Tibial nerve (tissue), 4 donors: ENCODE measurements at regions not wholly inside any gene's neighbourhood (a gene's known extent, or its start where the extent isn't known, plus 50 kb on each side); places are given as distances from the start of the nearest gene placed in this dataset.
"Not testable (repeated sequence)": the region's sequence is repeated elsewhere in the genome, so short reads cannot be mapped to it uniquely, and the experiment has no call there.

Source experiments
- DNase-seq, 2 donors: peaks; one replicate each; pipeline ENCODE4 v3.0.0-alpha.2; 2019; ENCODE audit warnings: low spot score in 2 of 2
- H3K27ac ChIP-seq, 4 donors: fragments of 200-600 bp; sonication (generic) in 3 of 4; one replicate each; pipeline ENCODE4 v1.5.1; 2017 to 2019; ENCODE audit warnings: mild to moderate bottlenecking in 1 of 4
- H3K27me3 ChIP-seq, 2 donors: fragments of 200-600 bp; sonication (generic) in 1 of 2; one replicate each; pipeline versions ENCODE4 v1.5.1 to v1.6.0; 2017 to 2019
- H3K36me3 ChIP-seq, 3 donors: fragments of 200-600 bp; sonication (generic); one replicate each; pipeline ENCODE4 v1.5.1; 2018 to 2019
- H3K4me1 ChIP-seq, 4 donors: fragments of 200-600 bp; sonication (generic) in 3 of 4; one replicate each; pipeline ENCODE4 v1.5.1; 2017 to 2019
- H3K4me3 ChIP-seq, 4 donors: fragments of 200-600 bp; sonication (generic) in 3 of 4; one replicate each; pipeline ENCODE4 v1.5.1; 2017 to 2019; ENCODE audit warnings: mild to moderate bottlenecking in 1 of 4, moderate library complexity in 1 of 4
- H3K9me3 ChIP-seq, 4 donors: fragments of 200-600 bp; sonication (generic) in 3 of 4; one replicate each; pipeline ENCODE4 v1.5.1; 2017 to 2019
- EP300 ChIP-seq, 2 donors: sonication (generic); formaldehyde crosslinking; IDR thresholded peaks; one replicate each; pipeline ENCODE4 v1.6.1; 2017; ENCODE audit warnings: antibody characterized with exemption in 2 of 2, mild to moderate bottlenecking in 1 of 2
- POLR2A ChIP-seq, 2 donors: fragments of 450-650 bp; IDR thresholded peaks; one replicate each; pipeline ENCODE4 v1.6.1; 2017; ENCODE audit warnings: antibody characterized with exemption in 2 of 2, mild to moderate bottlenecking in 2 of 2, moderate library complexity in 2 of 2
- WGBS, 2 donors: methylation state at CpG; one replicate each; pipeline ENCODE4 v1.1.5; 2018; 5-methylcytosine and 5-hydroxymethylcytosine counted together
- TF ChIP-seq, protein P1 (sequence below), 5 experiments: fragments of 200-600 bp in 3 of 5; fragments of 450-650 bp in 2 of 5; sonication (generic) in 3 of 5; IDR thresholded peaks; one replicate each; pipeline ENCODE4 v1.5.1; 2016 to 2019; ENCODE audit warnings: antibody characterized with exemption in 5 of 5, mild to moderate bottlenecking in 3 of 5, moderate library complexity in 2 of 5

DNA sequence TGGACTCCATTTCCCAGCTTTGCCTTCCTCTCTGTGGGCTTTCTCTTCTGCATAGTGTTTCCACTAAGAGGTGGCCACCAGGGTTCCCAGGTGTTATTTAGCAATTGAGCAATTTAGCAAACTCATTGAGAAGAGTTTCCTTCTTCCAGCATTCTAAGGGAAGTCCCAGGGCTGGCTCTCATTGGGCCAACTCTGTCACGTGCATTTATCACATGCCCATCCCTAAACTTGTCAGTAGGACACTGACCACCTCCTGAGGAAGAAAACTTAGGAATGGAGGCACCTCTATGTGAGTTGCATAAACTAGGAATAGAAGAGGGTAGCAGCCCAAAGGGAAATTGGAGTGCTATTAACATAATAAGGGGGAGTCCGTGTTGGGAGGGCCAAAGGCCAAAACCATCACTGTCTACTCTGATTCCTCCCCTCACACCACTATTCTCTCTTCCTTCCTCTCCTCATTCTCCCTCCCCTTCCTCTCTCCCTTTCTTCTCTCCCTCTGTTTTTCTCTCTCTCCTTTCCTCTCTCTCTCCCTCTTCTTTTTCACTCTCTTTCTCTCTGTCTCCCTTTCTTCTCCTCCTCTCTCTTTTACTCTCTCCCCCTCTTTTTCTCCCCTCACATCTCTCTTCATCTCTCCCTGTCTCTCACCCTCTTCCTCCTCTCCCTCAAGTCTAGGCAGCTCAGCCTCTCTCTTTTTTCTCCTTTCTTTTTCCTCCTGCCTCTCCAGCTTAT is 213.4 kb downstream of the PALM2AKAP2 start:
- no peak for DNase-seq
- H3K4me1 ChIP-seq, result no peaks in the 10 kb centered on the region
- 63 to 71% methylated on average over 2 of the region's 2 CpGs for WGBS, 2 donors
- no peaks in the 10 kb centered on the region for H3K9me3 ChIP-seq
- no peaks in the 10 kb centered on the region for H3K27me3 ChIP-seq
- H3K4me3 ChIP-seq, result no peak overlapping the region
- no peaks in the 10 kb centered on the region for H3K36me3 ChIP-seq
- H3K27ac ChIP-seq, result no peak overlapping the region
- TF ChIP-seq POLR2A (IDR thresholded peaks at IDR 0.05) (no peak), EP300 (IDR thresholded peaks at IDR 0.05) (no peak)
- TF ChIP-seq, protein P1, sequence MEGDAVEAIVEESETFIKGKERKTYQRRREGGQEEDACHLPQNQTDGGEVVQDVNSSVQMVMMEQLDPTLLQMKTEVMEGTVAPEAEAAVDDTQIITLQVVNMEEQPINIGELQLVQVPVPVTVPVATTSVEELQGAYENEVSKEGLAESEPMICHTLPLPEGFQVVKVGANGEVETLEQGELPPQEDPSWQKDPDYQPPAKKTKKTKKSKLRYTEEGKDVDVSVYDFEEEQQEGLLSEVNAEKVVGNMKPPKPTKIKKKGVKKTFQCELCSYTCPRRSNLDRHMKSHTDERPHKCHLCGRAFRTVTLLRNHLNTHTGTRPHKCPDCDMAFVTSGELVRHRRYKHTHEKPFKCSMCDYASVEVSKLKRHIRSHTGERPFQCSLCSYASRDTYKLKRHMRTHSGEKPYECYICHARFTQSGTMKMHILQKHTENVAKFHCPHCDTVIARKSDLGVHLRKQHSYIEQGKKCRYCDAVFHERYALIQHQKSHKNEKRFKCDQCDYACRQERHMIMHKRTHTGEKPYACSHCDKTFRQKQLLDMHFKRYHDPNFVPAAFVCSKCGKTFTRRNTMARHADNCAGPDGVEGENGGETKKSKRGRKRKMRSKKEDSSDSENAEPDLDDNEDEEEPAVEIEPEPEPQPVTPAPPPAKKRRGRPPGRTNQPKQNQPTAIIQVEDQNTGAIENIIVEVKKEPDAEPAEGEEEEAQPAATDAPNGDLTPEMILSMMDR (IDR thresholded peaks at IDR 0.05), result no peak

DNA sequence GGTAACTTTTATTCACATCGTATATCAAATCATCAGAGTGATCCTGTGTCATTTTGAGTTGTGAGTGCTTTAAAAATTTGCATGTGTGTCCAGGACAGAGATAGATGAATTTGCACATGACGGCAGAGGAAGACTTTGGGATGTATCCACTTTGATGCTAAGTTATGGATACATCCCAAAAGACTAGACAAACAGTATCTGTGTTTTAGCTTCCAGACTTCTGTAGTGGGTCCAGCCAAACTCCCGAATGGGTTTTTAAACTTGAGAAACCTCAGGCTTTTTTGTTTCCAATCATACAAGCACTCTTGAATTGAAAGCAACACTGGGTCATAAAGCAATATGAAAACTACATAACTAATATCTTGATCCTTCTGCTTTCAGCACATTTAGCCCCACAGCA is 213.8 kb downstream of the C9orf152 start:
- Histone ChIP-seq H3K9me3 (no peaks in the 10 kb centered on the region), H3K36me3 (no peaks in the 10 kb centered on the region), H3K27ac (no peak overlapping the region), H3K27me3 (no peaks in the 10 kb centered on the region), H3K4me1 (no peaks in the 10 kb centered on the region), H3K4me3 (no peak overlapping the region)
- 59 to 66% methylated on average over 3 of the region's 3 CpGs for WGBS, 2 donors
- TF ChIP-seq POLR2A (IDR thresholded peaks at IDR 0.05) (no peak), EP300 (IDR thresholded peaks at IDR 0.05) (no peak)
- TF ChIP-seq, protein P1 (IDR thresholded peaks at IDR 0.05), result no peak
- no peak for DNase-seq

DNA sequence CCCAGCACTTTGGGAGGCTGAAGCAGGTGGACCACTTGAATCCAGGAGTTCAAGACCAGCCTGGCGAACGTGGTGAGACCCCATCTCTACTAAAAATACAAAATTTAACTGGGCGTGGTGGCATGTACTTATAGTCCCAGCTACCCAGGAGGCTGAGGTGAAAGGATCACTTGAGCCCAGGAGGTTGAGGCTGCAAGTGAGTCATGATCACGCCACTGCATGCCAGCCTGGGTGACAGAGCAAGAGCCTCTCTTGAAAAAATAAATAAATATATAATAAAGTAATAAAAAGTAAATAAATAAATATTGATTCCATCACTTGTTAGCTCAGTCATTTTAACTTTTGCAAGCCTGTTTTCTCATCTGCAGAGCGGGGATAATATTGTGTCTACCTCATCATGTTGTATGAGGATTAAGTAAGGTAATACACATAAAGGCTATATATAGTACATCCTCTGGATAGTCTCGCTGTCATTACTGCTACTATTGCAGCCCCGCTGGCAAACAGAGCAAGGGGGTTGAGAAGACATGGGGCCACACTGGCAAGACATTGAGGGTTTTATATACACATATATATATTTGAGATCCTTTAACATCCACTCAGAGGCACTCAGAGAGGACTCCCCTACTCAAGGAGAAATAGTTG is 210.9 kb downstream of the C9orf152 start:
- no peaks in the 10 kb centered on the region for H3K36me3 ChIP-seq
- WGBS, 2 donors, result 92 to 94% methylated on average over 7 of the region's 7 CpGs
- no peaks in the 10 kb centered on the region for H3K27me3 ChIP-seq
- H3K4me3 ChIP-seq, result no peak overlapping the region
- H3K4me1 ChIP-seq, result no peaks in the 10 kb centered on the region
- H3K9me3 ChIP-seq, result no peaks in the 10 kb centered on the region
- TF ChIP-seq EP300 (IDR thresholded peaks at IDR 0.05), result no peak
- TF ChIP-seq, protein P1 (IDR thresholded peaks at IDR 0.05), result no peak
- TF ChIP-seq POLR2A (IDR thresholded peaks at IDR 0.05), result no peak
- no peak for DNase-seq
- no peak overlapping the region for H3K27ac ChIP-seq

DNA sequence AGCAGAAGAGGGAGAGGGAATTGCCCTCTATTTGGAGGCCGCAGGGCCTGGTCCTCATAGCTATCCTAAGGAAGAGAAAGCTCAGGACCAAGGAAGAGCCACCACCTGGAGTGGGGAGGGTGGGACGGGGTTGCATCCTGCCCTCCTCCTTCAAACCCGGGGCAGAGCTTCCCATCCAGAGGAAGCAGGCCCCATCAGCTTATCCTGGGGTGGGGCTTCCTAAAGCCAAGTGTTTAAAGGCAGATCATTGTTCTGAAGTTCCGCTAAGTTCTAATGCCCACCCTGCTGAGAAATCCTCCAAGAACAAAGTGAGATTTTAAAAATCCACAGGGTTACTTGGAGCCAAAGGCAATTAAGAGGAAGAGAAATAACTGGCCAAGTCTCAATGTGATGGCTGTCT is 210.3 kb downstream of the C9orf152 start:
- 63 to 65% methylated on average over 4 of the region's 4 CpGs for WGBS, 2 donors
- DNase-seq, result no peak

DNA sequence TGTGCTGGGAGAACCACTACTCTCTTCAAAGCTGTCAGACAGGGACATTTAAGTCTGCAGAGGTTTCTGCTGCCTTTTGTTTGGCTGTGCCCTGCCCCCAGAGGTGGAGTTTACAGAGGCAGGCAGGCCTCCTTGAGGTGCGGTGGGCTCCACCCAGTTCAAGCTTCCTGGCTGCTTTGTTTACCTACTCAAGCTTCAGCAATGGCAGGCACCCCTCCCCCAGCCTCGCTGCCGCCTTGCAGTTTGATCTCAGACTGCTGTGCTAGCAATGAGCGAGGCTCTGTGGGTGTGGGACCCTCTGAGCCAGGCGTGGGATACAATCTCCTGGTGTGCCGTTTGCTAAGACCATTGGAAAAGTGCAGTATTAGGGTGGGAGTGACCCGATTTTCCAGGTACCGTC is 202.4 kb downstream of the C9orf152 start:
- not testable (repeated sequence) for H3K9me3 ChIP-seq, H3K27me3 ChIP-seq, H3K27ac ChIP-seq, H3K36me3 ChIP-seq, H3K4me1 ChIP-seq, H3K4me3 ChIP-seq, DNase-seq
- 91 to 95% methylated on average over 6 to 8 of the region's 8 CpGs for WGBS, 2 donors

More for the DNA sequence above, 210.3 kb downstream of the C9orf152 start:
- Histone ChIP-seq H3K9me3 (no peaks in the 10 kb centered on the region), H3K36me3 (no peaks in the 10 kb centered on the region), H3K4me1 (no peaks in the 10 kb centered on the region), H3K4me3 (no peak overlapping the region), H3K27me3 (no peaks in the 10 kb centered on the region), H3K27ac (no peak overlapping the region)
- TF ChIP-seq EP300 (IDR thresholded peaks at IDR 0.05) (no peak), POLR2A (IDR thresholded peaks at IDR 0.05) (no peak)
- TF ChIP-seq, protein P1 (IDR thresholded peaks at IDR 0.05), result no peak
